Mesendoderm (in vitro differentiated cells): ENCODE measurements at regions not wholly inside any gene's neighbourhood (a gene's known extent, or its start where the extent isn't known, plus 50 kb on each side); places are given as distances from the start of the nearest gene placed in this dataset.

Source experiments
- DNase-seq: peaks from one replicate; pipeline ENCODE4 v3.0.0; 2013
- H2AK5ac ChIP-seq: 2 replicates; pipeline ENCODE4 v1.6.1; 2013; ENCODE audit warnings: low read length, inconsistent platforms
- H2BK120ac ChIP-seq: 2 replicates; pipeline ENCODE4 v1.6.1; 2013; ENCODE audit warnings: low read depth, mild to moderate bottlenecking, low read length, moderate library complexity, mixed read lengths
- H2BK15ac ChIP-seq: replicated peaks from 2 replicates; pipeline ENCODE4 v1.6.1; 2013; ENCODE audit warnings: low read depth, mild to moderate bottlenecking, moderate library complexity
- H2BK5ac ChIP-seq: 2 replicates; pipeline ENCODE4 v1.6.1; 2013; ENCODE audit warnings: low read length, inconsistent platforms
- H3K18ac ChIP-seq: 2 replicates; pipeline ENCODE4 v1.6.1; 2013; ENCODE audit warnings: mild to moderate bottlenecking, low read length, mixed read lengths
- H3K23ac ChIP-seq: one replicate; pipeline ENCODE4 v1.6.1; 2013; ENCODE audit warnings: low read length
- H3K27ac ChIP-seq: 2 replicates; pipeline ENCODE4 v1.5.1; 2013; ENCODE audit warnings: low read depth, mild to moderate bottlenecking, inconsistent platforms, low read length, moderate library complexity
- H3K27me3 ChIP-seq: 2 replicates; pipeline ENCODE4 v1.6.1; 2013; ENCODE audit warnings: low read length, control low read depth, mild to moderate bottlenecking, inconsistent platforms; ENCODE audit not compliant: insufficient read depth, poor library complexity
- H3K36me3 ChIP-seq: 2 replicates; pipeline ENCODE4 v1.6.1; 2013; ENCODE audit warnings: low read length, inconsistent platforms; ENCODE audit not compliant: control insufficient read depth, insufficient read depth
- H3K4ac ChIP-seq: one replicate; pipeline ENCODE4 v1.6.1; 2013; ENCODE audit warnings: low read depth, mild to moderate bottlenecking, low read length, moderate library complexity
- H3K4me1 ChIP-seq: 2 replicates; pipeline ENCODE4 v1.6.1; 2013; ENCODE audit warnings: low read depth, low read length, inconsistent platforms; ENCODE audit not compliant: control insufficient read depth
- H3K4me2 ChIP-seq: 2 replicates; pipeline ENCODE4 v1.6.1; 2013; ENCODE audit warnings: low read length
- H3K4me3 ChIP-seq: 2 replicates; pipeline ENCODE4 v1.5.1; 2013; ENCODE audit warnings: mild to moderate bottlenecking, low read length
- H3K56ac ChIP-seq: one replicate; pipeline ENCODE4 v1.6.1; 2013; ENCODE audit warnings: low read length
- H3K79me1 ChIP-seq: 2 replicates; pipeline ENCODE4 v1.6.1; 2013; ENCODE audit warnings: low read length, inconsistent platforms
- H3K79me2 ChIP-seq: 2 replicates; pipeline ENCODE4 v1.6.1; 2013; ENCODE audit warnings: mild to moderate bottlenecking, low read length; ENCODE audit not compliant: control insufficient read depth, insufficient read depth
- H3K9ac ChIP-seq: 2 replicates; pipeline ENCODE4 v1.6.1; 2013; ENCODE audit warnings: low read length, inconsistent platforms
- H4K5ac ChIP-seq: one replicate; pipeline ENCODE4 v1.6.1; 2013; ENCODE audit warnings: low read length
- H4K8ac ChIP-seq: one replicate; pipeline ENCODE4 v1.6.1; 2013; ENCODE audit warnings: low read depth, mild to moderate bottlenecking, control low read depth, low read length, moderate library complexity
- WGBS: extraction: QIAGEN DNeasy Blood & Tissue Kit; methylation state at CpG from one replicate; pipeline ENCODE4 v1.1.7; 2013; ENCODE audit warnings: low lambda C conversion rate, missing lambda C conversion rate; ENCODE audit not compliant: insufficient coverage; ENCODE audit errors: extremely low coverage; 5-methylcytosine and 5-hydroxymethylcytosine counted together

GRCh38 chr1:194230351-194231144, 1044.1 kb upstream of the B3GALT2 start:
- Histone ChIP-seq H3K4me2 (no peak overlapping the region), H3K23ac (no peak overlapping the region), H3K4me1 (no peaks in the 10 kb centered on the region), H3K27ac (no peak overlapping the region), H2BK5ac (no peak overlapping the region), H3K27me3 (no peaks in the 10 kb centered on the region), H3K79me1 (no peaks in the 10 kb centered on the region), H2AK5ac (no peak overlapping the region), H3K79me2 (no peaks in the 10 kb centered on the region), H2BK15ac (no peak overlapping the region), H3K56ac (no peak overlapping the region), H3K18ac (no peak overlapping the region), H3K4ac (no peak overlapping the region), H4K8ac (no peak overlapping the region), H3K36me3 (no peaks in the 10 kb centered on the region), H2BK120ac (no peak overlapping the region), H3K4me3 (no peak overlapping the region), H3K9ac (no peak overlapping the region), H4K5ac (no peak overlapping the region)
- no CpG with 5 or more reads among the region's 4 CpGs for WGBS
- DNase-seq, result no peak

GRCh38 chr1:194228427-194228826, 1042.0 kb upstream of the B3GALT2 start:
- Histone ChIP-seq H3K4me3 (no peak overlapping the region), H3K79me2 (no peaks in the 10 kb centered on the region), H3K27ac (no peak overlapping the region), H3K56ac (no peak overlapping the region), H3K79me1 (no peaks in the 10 kb centered on the region), H3K18ac (no peak overlapping the region), H4K8ac (no peak overlapping the region), H3K4ac (no peak overlapping the region), H2BK5ac (no peak overlapping the region), H2BK15ac (no peak overlapping the region), H3K23ac (no peak overlapping the region), H4K5ac (no peak overlapping the region), H2BK120ac (no peak overlapping the region), H2AK5ac (no peak overlapping the region), H3K4me2 (no peak overlapping the region), H3K36me3 (no peaks in the 10 kb centered on the region), H3K27me3 (no peaks in the 10 kb centered on the region), H3K9ac (no peak overlapping the region), H3K4me1 (no peaks in the 10 kb centered on the region)
- DNase-seq, result no peak
- WGBS, result no CpG with 5 or more reads among the region's 1 CpG

- Histone ChIP-seq H3K27ac (no peak overlapping the region), H3K36me3 (no peaks in the 10 kb centered on the region), H3K9ac (no peak overlapping the region), H2BK5ac (no peak overlapping the region), H4K8ac (no peak overlapping the region), H3K79me2 (no peaks in the 10 kb centered on the region), H2BK120ac (no peak overlapping the region), H3K56ac (no peak overlapping the region), H3K27me3 (no peaks in the 10 kb centered on the region), H3K4me3 (no peak overlapping the region), H3K18ac (no peak overlapping the region), H3K23ac (no peak overlapping the region), H3K4ac (no peak overlapping the region), H2AK5ac (no peak overlapping the region), H3K4me2 (no peak overlapping the region), H4K5ac (no peak overlapping the region), H2BK15ac (no peak overlapping the region), H3K4me1 (no peaks in the 10 kb centered on the region), H3K79me1 (no peaks in the 10 kb centered on the region)
- DNase-seq, result no peak
- WGBS, result no CpG with 5 or more reads among the region's 1 CpG
These were observed 1040.7 kb upstream of the B3GALT2 start for GRCh38 chr1:194227161-194227560.

- no CpG with 5 or more reads among the region's 2 CpGs for WGBS
- H3K4me2 ChIP-seq, result no peak overlapping the region
- H3K79me1 ChIP-seq, result no peaks in the 10 kb centered on the region
- no peaks in the 10 kb centered on the region for H3K36me3 ChIP-seq
- H2BK5ac ChIP-seq, result no peak overlapping the region
- no peak overlapping the region for H3K23ac ChIP-seq
- no peak overlapping the region for H3K4ac ChIP-seq
- H3K27me3 ChIP-seq, result no peaks in the 10 kb centered on the region
- H3K4me3 ChIP-seq, result no peak overlapping the region
- H3K79me2 ChIP-seq, result no peaks in the 10 kb centered on the region
- DNase-seq, result no peak
- H2BK15ac ChIP-seq, result no peak overlapping the region
- H3K27ac ChIP-seq, result no peak overlapping the region
- no peak overlapping the region for H2AK5ac ChIP-seq
- no peak overlapping the region for H3K56ac ChIP-seq
- no peak overlapping the region for H4K5ac ChIP-seq
- H3K4me1 ChIP-seq, result no peaks in the 10 kb centered on the region
- H2BK120ac ChIP-seq, result no peak overlapping the region
- no peak overlapping the region for H3K18ac ChIP-seq
- no peak overlapping the region for H3K9ac ChIP-seq
- no peak overlapping the region for H4K8ac ChIP-seq
These were observed 1039.4 kb upstream of the B3GALT2 start for GRCh38 chr1:194225821-194226220.

- no peak for DNase-seq
- WGBS, result no CpG with 5 or more reads among the region's 1 CpG
These were observed 1037.2 kb upstream of the B3GALT2 start for GRCh38 chr1:194223596-194223995.

GRCh38 chr1:194215448-194215847, 1029.0 kb upstream of the B3GALT2 start:
- no peaks in the 10 kb centered on the region for H3K79me2 ChIP-seq
- no peak overlapping the region for H2AK5ac ChIP-seq
- no peak overlapping the region for H3K56ac ChIP-seq
- no peak overlapping the region for H3K23ac ChIP-seq
- no peak overlapping the region for H3K27ac ChIP-seq
- no peak overlapping the region for H4K5ac ChIP-seq
- no peak for DNase-seq
- no peaks in the 10 kb centered on the region for H3K36me3 ChIP-seq
- H3K27me3 ChIP-seq, result no peaks in the 10 kb centered on the region
- H3K4ac ChIP-seq, result no peak overlapping the region
- no CpG with 5 or more reads among the region's 1 CpG for WGBS
- H2BK120ac ChIP-seq, result no peak overlapping the region
- H3K4me2 ChIP-seq, result no peak overlapping the region
- no peak overlapping the region for H3K4me3 ChIP-seq
- H3K79me1 ChIP-seq, result no peaks in the 10 kb centered on the region
- no peak overlapping the region for H2BK15ac ChIP-seq
- H3K9ac ChIP-seq, result no peak overlapping the region
- H2BK5ac ChIP-seq, result no peak overlapping the region
- no peaks in the 10 kb centered on the region for H3K4me1 ChIP-seq
- no peak overlapping the region for H3K18ac ChIP-seq
- H4K8ac ChIP-seq, result no peak overlapping the region

More at GRCh38 chr1:194223596-194223995, 1037.2 kb upstream of the B3GALT2 start:
- no peak overlapping the region for H2BK5ac ChIP-seq
- H3K56ac ChIP-seq, result no peak overlapping the region
- no peak overlapping the region for H2BK120ac ChIP-seq
- no peak overlapping the region for H2BK15ac ChIP-seq
- H3K79me2 ChIP-seq, result no peaks in the 10 kb centered on the region
- H3K27me3 ChIP-seq, result no peaks in the 10 kb centered on the region
- no peaks in the 10 kb centered on the region for H3K36me3 ChIP-seq
- H3K79me1 ChIP-seq, result no peaks in the 10 kb centered on the region
- no peak overlapping the region for H2AK5ac ChIP-seq
- no peak overlapping the region for H4K5ac ChIP-seq
- no peaks in the 10 kb centered on the region for H3K4me1 ChIP-seq
- no peak overlapping the region for H3K27ac ChIP-seq
- no peak overlapping the region for H3K4me3 ChIP-seq
- no peak overlapping the region for H4K8ac ChIP-seq
- no peak overlapping the region for H3K9ac ChIP-seq
- H3K4me2 ChIP-seq, result no peak overlapping the region
- no peak overlapping the region for H3K18ac ChIP-seq
- H3K4ac ChIP-seq, result no peak overlapping the region
- H3K23ac ChIP-seq, result no peak overlapping the region
